HEK293 (cell line): ENCODE measurements at regions not wholly inside any gene's neighbourhood (a gene's known extent, or its start where the extent isn't known, plus 50 kb on each side); places are given as distances from the start of the nearest gene placed in this dataset.

Experiments used
- CTCF ChIA-PET: fragments of 350-600 bp; formaldehyde crosslinking; extraction: SDS; loops from one replicate; lab custom pipeline; 2021; ENCODE audit warnings: antibody characterized with exemption; lab: Yijun Ruan, JAX
- POLR2A ChIA-PET: fragments of 300-600 bp; formaldehyde crosslinking; extraction: SDS; loops from one replicate; lab custom pipeline; 2020; ENCODE audit warnings: antibody characterized with exemption, inconsistent platforms; lab: Yijun Ruan, JAX
- H3K27ac ChIP-seq: fragments of 200-500 bp; sonication (Bioruptor generic); 2 replicates; pipeline ENCODE4 v1.5.1; 2014; ENCODE audit warnings: low read depth, low read length, control low read depth, inconsistent platforms; ENCODE audit errors: extremely low read depth
- H3K36me3 ChIP-seq, 2 experiments: fragments of 200-500 bp in 1 of 2; sonication (Bioruptor generic) in 1 of 2; 1 replicate in 1 of 2; 2 replicates in 1 of 2; pipeline ENCODE4 v1.5.1; 2014 to 2017; ENCODE audit warnings: inconsistent platforms in 2 of 2, low read length in 2 of 2; ENCODE audit not compliant: control insufficient read depth in 2 of 2, insufficient read depth in 1 of 2
- H3K4me1 ChIP-seq: fragments of 200-500 bp; sonication (Bioruptor generic); 2 replicates; pipeline ENCODE4 v1.5.1; 2014; ENCODE audit warnings: mild to moderate bottlenecking, low read length, inconsistent platforms; ENCODE audit not compliant: control insufficient read depth, insufficient read depth
- H3K4me3 ChIP-seq: 2 replicates; pipeline ENCODE4 v1.5.1; 2011; ENCODE audit warnings: low read depth, mild to moderate bottlenecking, control low read depth, low read length, moderate library complexity
- H3K9me3 ChIP-seq: fragments of 200-500 bp; sonication (Bioruptor generic); 2 replicates; pipeline ENCODE4 v1.5.1; 2014; ENCODE audit warnings: low read depth, low read length, inconsistent platforms; ENCODE audit not compliant: control insufficient read depth, insufficient read depth
- GFI1B ChIP-seq: fragments of 450-650 bp; formaldehyde crosslinking; IDR thresholded peaks from 2 replicates; pipeline ENCODE4 v1.5.1; 2016; ENCODE audit warnings: missing biosample characterization, missing genetic modification characterization
- MZF1 ChIP-seq: fragments of 450-650 bp; formaldehyde crosslinking; IDR thresholded peaks from 2 replicates; pipeline ENCODE4 v1.5.1; 2017; ENCODE audit warnings: missing biosample characterization, missing genetic modification characterization, borderline replicate concordance
- TRIM28 ChIP-seq: IDR thresholded peaks from 2 replicates; pipeline ENCODE4 v1.6.1; 2011; ENCODE audit warnings: low read length, control low read depth, borderline replicate concordance
- ZBTB20 ChIP-seq: fragments of 450-650 bp; formaldehyde crosslinking; IDR thresholded peaks from 2 replicates; pipeline ENCODE4 v1.5.1; 2016; ENCODE audit warnings: missing biosample characterization, missing genetic modification characterization
- ZBTB21 ChIP-seq: fragments of 450-650 bp; formaldehyde crosslinking; IDR thresholded peaks from 2 replicates; pipeline ENCODE4 v1.5.1; 2017; ENCODE audit warnings: missing biosample characterization, missing genetic modification characterization
- ZFP3 ChIP-seq: fragments of 450-650 bp; formaldehyde crosslinking; IDR thresholded peaks from 2 replicates; pipeline ENCODE4 v1.5.1; 2016; ENCODE audit warnings: low read depth, missing biosample characterization, missing genetic modification characterization
- ZFP37 ChIP-seq: fragments of 450-650 bp; formaldehyde crosslinking; IDR thresholded peaks from 2 replicates; pipeline ENCODE4 v1.5.1; 2016; ENCODE audit warnings: missing biosample characterization, missing genetic modification characterization
- ZNF121 ChIP-seq: fragments of 450-650 bp; formaldehyde crosslinking; IDR thresholded peaks from 2 replicates; pipeline ENCODE4 v1.5.1; 2016; ENCODE audit warnings: missing biosample characterization, missing genetic modification characterization
- ZNF133 ChIP-seq: fragments of 450-650 bp; formaldehyde crosslinking; IDR thresholded peaks from 2 replicates; pipeline ENCODE4 v1.5.1; 2016; ENCODE audit warnings: missing biosample characterization, missing genetic modification characterization
- ZNF155 ChIP-seq: fragments of 450-650 bp; formaldehyde crosslinking; IDR thresholded peaks from 2 replicates; pipeline ENCODE4 v1.5.1; 2016; ENCODE audit warnings: missing biosample characterization, missing genetic modification characterization
- ZNF223 ChIP-seq: fragments of 450-650 bp; formaldehyde crosslinking; IDR thresholded peaks from 2 replicates; pipeline ENCODE4 v1.5.1; 2016; ENCODE audit warnings: missing biosample characterization, missing genetic modification characterization
- ZNF274 ChIP-seq, 2 experiments: fragments of 200-500 bp in 1 of 2; fragments of 450-650 bp in 1 of 2; sonication (Bioruptor generic) in 1 of 2; formaldehyde crosslinking in 1 of 2; IDR thresholded peaks; 2 replicates each; pipeline versions ENCODE4 v1.5.1 to v1.6.1; 2014 to 2016; ENCODE audit warnings: borderline replicate concordance in 1 of 2, inconsistent platforms in 1 of 2, low read length in 1 of 2, missing biosample characterization in 1 of 2, missing genetic modification characterization in 1 of 2
- ZNF335 ChIP-seq: fragments of 450-650 bp; formaldehyde crosslinking; conservative IDR thresholded peaks from 2 replicates; pipeline ENCODE4 v1.5.1; 2016; ENCODE audit warnings: missing biosample characterization, missing genetic modification characterization
- ZNF354C ChIP-seq: fragments of 450-650 bp; formaldehyde crosslinking; IDR thresholded peaks from 2 replicates; pipeline ENCODE4 v1.5.1; 2016; ENCODE audit warnings: missing biosample characterization, missing genetic modification characterization, low read depth, borderline replicate concordance
- ZNF404 ChIP-seq: fragments of 450-650 bp; formaldehyde crosslinking; IDR thresholded peaks from 2 replicates; pipeline ENCODE4 v1.5.1; 2017; ENCODE audit warnings: missing biosample characterization, missing genetic modification characterization
- ZNF416 ChIP-seq: fragments of 450-650 bp; formaldehyde crosslinking; IDR thresholded peaks from 2 replicates; pipeline ENCODE4 v1.5.1; 2016; ENCODE audit warnings: missing biosample characterization, missing genetic modification characterization
- ZNF423 ChIP-seq: fragments of 450-650 bp; formaldehyde crosslinking; IDR thresholded peaks from 2 replicates; pipeline ENCODE4 v1.5.1; 2016; ENCODE audit warnings: missing biosample characterization, missing genetic modification characterization
- ZNF513 ChIP-seq: fragments of 450-650 bp; IDR thresholded peaks from 2 replicates; pipeline ENCODE4 v1.5.1; 2018; ENCODE audit warnings: missing biosample characterization, missing genetic modification characterization
- ZNF529 ChIP-seq: fragments of 450-650 bp; formaldehyde crosslinking; IDR thresholded peaks from 2 replicates; pipeline ENCODE4 v1.5.1; 2017; ENCODE audit warnings: missing genetic modification characterization, missing biosample characterization; ENCODE audit not compliant: insufficient replicate concordance
- ZNF664 ChIP-seq: fragments of 450-650 bp; formaldehyde crosslinking; IDR thresholded peaks from 2 replicates; pipeline ENCODE4 v1.5.1; 2016; ENCODE audit warnings: missing biosample characterization, missing genetic modification characterization
- ZNF670 ChIP-seq: fragments of 450-650 bp; formaldehyde crosslinking; IDR thresholded peaks from 2 replicates; pipeline ENCODE4 v1.5.1; 2016; ENCODE audit warnings: missing biosample characterization, missing genetic modification characterization, low read depth
- ZNF707 ChIP-seq: fragments of 450-650 bp; formaldehyde crosslinking; IDR thresholded peaks from 2 replicates; pipeline ENCODE4 v1.5.1; 2016; ENCODE audit warnings: missing biosample characterization, missing genetic modification characterization
- ZNF747 ChIP-seq: fragments of 450-650 bp; formaldehyde crosslinking; IDR thresholded peaks from 2 replicates; pipeline ENCODE4 v1.5.1; 2016; ENCODE audit warnings: missing biosample characterization, missing genetic modification characterization
- ZNF776 ChIP-seq: fragments of 450-650 bp; formaldehyde crosslinking; IDR thresholded peaks from 2 replicates; pipeline ENCODE4 v1.5.0; 2017; ENCODE audit warnings: missing biosample characterization, missing genetic modification characterization, borderline replicate concordance
- ZNF830 ChIP-seq: fragments of 450-650 bp; IDR thresholded peaks from 2 replicates; pipeline ENCODE4 v1.5.0; 2018; ENCODE audit warnings: missing biosample characterization, missing genetic modification characterization, low read depth, mild to moderate bottlenecking, moderate library complexity
- ZNF843 ChIP-seq: fragments of 450-650 bp; formaldehyde crosslinking; IDR thresholded peaks from 2 replicates; pipeline ENCODE4 v1.5.1; 2016; ENCODE audit warnings: missing biosample characterization, missing genetic modification characterization
- ZXDB ChIP-seq: fragments of 450-650 bp; formaldehyde crosslinking; IDR thresholded peaks from 2 replicates; pipeline ENCODE4 v1.5.1; 2016; ENCODE audit warnings: missing biosample characterization, missing genetic modification characterization
- TF ChIP-seq, protein P1 (sequence below): fragments of 450-650 bp; formaldehyde crosslinking; IDR thresholded peaks from 2 replicates; pipeline ENCODE4 v1.5.1; 2017; ENCODE audit warnings: missing biosample characterization, missing genetic modification characterization
- TF ChIP-seq, protein P2 (sequence below): fragments of 450-650 bp; formaldehyde crosslinking; IDR thresholded peaks from 2 replicates; pipeline ENCODE4 v1.5.1; 2016; ENCODE audit warnings: missing biosample characterization, missing genetic modification characterization, borderline replicate concordance
- TF ChIP-seq, protein P3 (sequence below): fragments of 450-650 bp; formaldehyde crosslinking; IDR thresholded peaks from 2 replicates; pipeline ENCODE4 v1.5.1; 2016; ENCODE audit warnings: missing biosample characterization, missing genetic modification characterization

GRCh38 chr1:82343381-82343780, 542.6 kb downstream of the ADGRL2 start:
- no peak overlapping the region for H3K27ac ChIP-seq
- no peak overlapping the region for H3K4me3 ChIP-seq
- POLR2A ChIA-PET = no interaction called here
- no peaks in the 10 kb centered on the region for H3K4me1 ChIP-seq
- TF ChIP-seq ZNF354C (no peak), ZNF843 (no peak), ZNF335 (no peak), TRIM28 (no peak), ZBTB20 (tag by site-specific recombination) (no peak), ZNF223 (no peak), MZF1 (no peak), ZNF155 (tag by site-specific recombination) (no peak), ZNF404 (tag by site-specific recombination) (no peak), ZNF133 (tag by site-specific recombination) (no peak), ZNF830 (tag by site-specific recombination) (no peak), ZXDB (tag by site-specific recombination) (no peak), ZNF670 (tag by site-specific recombination) (no peak)
- TF ChIP-seq, protein P1, sequence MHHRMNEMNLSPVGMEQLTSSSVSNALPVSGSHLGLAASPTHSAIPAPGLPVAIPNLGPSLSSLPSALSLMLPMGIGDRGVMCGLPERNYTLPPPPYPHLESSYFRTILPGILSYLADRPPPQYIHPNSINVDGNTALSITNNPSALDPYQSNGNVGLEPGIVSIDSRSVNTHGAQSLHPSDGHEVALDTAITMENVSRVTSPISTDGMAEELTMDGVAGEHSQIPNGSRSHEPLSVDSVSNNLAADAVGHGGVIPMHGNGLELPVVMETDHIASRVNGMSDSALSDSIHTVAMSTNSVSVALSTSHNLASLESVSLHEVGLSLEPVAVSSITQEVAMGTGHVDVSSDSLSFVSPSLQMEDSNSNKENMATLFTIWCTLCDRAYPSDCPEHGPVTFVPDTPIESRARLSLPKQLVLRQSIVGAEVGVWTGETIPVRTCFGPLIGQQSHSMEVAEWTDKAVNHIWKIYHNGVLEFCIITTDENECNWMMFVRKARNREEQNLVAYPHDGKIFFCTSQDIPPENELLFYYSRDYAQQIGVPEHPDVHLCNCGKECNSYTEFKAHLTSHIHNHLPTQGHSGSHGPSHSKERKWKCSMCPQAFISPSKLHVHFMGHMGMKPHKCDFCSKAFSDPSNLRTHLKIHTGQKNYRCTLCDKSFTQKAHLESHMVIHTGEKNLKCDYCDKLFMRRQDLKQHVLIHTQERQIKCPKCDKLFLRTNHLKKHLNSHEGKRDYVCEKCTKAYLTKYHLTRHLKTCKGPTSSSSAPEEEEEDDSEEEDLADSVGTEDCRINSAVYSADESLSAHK (tag by site-specific recombination) = no peak
- TF ChIP-seq, protein P2, sequence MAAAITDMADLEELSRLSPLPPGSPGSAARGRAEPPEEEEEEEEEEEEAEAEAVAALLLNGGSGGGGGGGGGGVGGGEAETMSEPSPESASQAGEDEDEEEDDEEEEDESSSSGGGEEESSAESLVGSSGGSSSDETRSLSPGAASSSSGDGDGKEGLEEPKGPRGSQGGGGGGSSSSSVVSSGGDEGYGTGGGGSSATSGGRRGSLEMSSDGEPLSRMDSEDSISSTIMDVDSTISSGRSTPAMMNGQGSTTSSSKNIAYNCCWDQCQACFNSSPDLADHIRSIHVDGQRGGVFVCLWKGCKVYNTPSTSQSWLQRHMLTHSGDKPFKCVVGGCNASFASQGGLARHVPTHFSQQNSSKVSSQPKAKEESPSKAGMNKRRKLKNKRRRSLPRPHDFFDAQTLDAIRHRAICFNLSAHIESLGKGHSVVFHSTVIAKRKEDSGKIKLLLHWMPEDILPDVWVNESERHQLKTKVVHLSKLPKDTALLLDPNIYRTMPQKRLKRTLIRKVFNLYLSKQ (tag by site-specific recombination) = no peak
- TF ChIP-seq, all 188 proteins: peak for 0
- no peaks in the 10 kb centered on the region for H3K36me3 ChIP-seq
- H3K9me3 ChIP-seq = no peaks in the 10 kb centered on the region
- CTCF ChIA-PET = no interaction called here

DNA sequence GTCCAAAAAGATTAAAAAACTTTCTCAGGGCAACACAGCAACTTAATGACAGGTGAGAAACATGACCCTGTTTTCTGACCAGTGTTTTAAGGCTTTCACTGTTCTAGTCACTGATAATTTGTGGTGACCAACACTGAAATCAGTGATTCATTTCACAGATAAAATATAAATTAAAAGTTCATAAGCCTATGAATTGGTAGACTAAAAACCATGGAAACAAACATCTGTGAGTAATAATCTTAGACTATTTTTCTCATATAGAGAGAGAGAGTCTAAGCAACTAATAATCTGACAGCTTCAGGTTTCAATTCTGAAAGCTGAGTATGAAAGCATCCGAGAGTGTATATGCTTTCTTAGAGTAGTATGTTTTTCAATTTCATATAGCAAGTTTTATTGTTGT, 536.9 kb downstream of the ADGRL2 start:
- H3K36me3 ChIP-seq = no peaks in the 10 kb centered on the region
- POLR2A ChIA-PET = no interaction called here
- CTCF ChIA-PET = no interaction called here
- H3K27ac ChIP-seq = no peak overlapping the region
- H3K9me3 ChIP-seq = no peaks in the 10 kb centered on the region
- H3K4me3 ChIP-seq = no peak overlapping the region
- no peaks in the 10 kb centered on the region for H3K4me1 ChIP-seq
- TF ChIP-seq, protein P3, sequence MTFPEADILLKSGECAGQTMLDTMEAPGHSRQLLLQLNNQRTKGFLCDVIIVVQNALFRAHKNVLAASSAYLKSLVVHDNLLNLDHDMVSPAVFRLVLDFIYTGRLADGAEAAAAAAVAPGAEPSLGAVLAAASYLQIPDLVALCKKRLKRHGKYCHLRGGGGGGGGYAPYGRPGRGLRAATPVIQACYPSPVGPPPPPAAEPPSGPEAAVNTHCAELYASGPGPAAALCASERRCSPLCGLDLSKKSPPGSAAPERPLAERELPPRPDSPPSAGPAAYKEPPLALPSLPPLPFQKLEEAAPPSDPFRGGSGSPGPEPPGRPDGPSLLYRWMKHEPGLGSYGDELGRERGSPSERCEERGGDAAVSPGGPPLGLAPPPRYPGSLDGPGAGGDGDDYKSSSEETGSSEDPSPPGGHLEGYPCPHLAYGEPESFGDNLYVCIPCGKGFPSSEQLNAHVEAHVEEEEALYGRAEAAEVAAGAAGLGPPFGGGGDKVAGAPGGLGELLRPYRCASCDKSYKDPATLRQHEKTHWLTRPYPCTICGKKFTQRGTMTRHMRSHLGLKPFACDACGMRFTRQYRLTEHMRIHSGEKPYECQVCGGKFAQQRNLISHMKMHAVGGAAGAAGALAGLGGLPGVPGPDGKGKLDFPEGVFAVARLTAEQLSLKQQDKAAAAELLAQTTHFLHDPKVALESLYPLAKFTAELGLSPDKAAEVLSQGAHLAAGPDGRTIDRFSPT = no peak
- TF ChIP-seq ZNF513 (tag by site-specific recombination) (no peak), ZBTB20 (tag by site-specific recombination) (no peak), ZNF747 (tag by site-specific recombination) (no peak), ZNF274 (IDR thresholded peaks at IDR 0.05; ENCODE audit: low read length) (no peak), ZNF274 (tag by site-specific recombination; IDR thresholded peaks at IDR 0.05; ENCODE audit: borderline replicate concordance) (no peak), ZNF416 (no peak), ZNF423 (no peak), ZNF664 (tag by site-specific recombination) (no peak), ZFP3 (tag by site-specific recombination) (no peak), ZNF707 (no peak), GFI1B (no peak), ZNF529 (no peak), ZNF776 (tag by site-specific recombination) (no peak), ZBTB21 (no peak), ZNF121 (tag by site-specific recombination) (no peak), ZFP37 (no peak)
- TF ChIP-seq, all 188 proteins: peak for 0
